ENCODE measurements at regions not wholly inside any gene's neighbourhood (a gene's known extent, or its start where the extent isn't known, plus 50 kb on each side); places are given as distances from the start of the nearest gene placed in this dataset.

GRCh38 chr11:71330349-71330748 lies 78.0 kb upstream of the SHANK2 start:
- TF ChIP-seq, protein P1, sequence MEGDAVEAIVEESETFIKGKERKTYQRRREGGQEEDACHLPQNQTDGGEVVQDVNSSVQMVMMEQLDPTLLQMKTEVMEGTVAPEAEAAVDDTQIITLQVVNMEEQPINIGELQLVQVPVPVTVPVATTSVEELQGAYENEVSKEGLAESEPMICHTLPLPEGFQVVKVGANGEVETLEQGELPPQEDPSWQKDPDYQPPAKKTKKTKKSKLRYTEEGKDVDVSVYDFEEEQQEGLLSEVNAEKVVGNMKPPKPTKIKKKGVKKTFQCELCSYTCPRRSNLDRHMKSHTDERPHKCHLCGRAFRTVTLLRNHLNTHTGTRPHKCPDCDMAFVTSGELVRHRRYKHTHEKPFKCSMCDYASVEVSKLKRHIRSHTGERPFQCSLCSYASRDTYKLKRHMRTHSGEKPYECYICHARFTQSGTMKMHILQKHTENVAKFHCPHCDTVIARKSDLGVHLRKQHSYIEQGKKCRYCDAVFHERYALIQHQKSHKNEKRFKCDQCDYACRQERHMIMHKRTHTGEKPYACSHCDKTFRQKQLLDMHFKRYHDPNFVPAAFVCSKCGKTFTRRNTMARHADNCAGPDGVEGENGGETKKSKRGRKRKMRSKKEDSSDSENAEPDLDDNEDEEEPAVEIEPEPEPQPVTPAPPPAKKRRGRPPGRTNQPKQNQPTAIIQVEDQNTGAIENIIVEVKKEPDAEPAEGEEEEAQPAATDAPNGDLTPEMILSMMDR (IDR thresholded peaks at IDR 0.05) = no peak
- no peak for TF ChIP-seq POLR2A (IDR thresholded peaks at IDR 0.05)
